PC-3 (cell line): ENCODE measurements at regions not wholly inside any gene's neighbourhood (a gene's known extent, or its start where the extent isn't known, plus 50 kb on each side); places are given as distances from the start of the nearest gene placed in this dataset.
"Not testable (repeated sequence)": the region's sequence is repeated elsewhere in the genome, so short reads cannot be mapped to it uniquely, and the experiment has no call there.

ENCODE experiments used
- EZH2 ChIP-seq: fragments of 300-600 bp; sonication (generic); IDR thresholded peaks from one replicate; pipeline ENCODE4 v1.6.1; 2017; ENCODE audit warnings: antibody characterized with exemption, mild to moderate bottlenecking, low read length; ENCODE audit not compliant: unreplicated experiment
- TF ChIP-seq, protein P1 (sequence below): fragments of 300-600 bp; sonication (generic); conservative IDR thresholded peaks from 2 replicates; pipeline ENCODE4 v1.5.1; 2017; ENCODE audit warnings: antibody characterized with exemption, low read depth, mild to moderate bottlenecking, low read length

DNA sequence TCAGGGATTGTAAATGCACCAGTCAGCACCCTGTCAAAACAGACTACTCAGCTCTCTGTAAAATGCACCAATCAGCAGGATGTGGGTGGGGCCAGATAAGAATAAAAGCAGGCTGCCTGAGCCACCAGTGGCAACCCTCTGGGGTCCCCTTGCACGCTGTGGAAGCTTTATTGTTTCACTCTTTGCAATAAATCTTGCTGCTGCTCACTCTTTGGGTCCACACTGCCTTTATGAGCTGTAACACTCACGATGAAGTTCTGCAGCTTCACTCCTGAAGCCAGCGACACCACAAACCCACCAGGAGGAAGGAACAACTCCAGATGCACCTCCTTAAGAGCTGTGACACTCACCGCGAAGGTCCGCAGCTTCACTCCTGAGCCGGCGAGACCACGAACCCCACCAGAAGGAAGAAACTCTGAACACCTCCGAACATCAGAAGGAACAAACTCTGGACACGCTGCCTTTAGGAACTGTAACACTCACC lies 1578.5 kb downstream of the SI start:
- TF ChIP-seq, protein P1, sequence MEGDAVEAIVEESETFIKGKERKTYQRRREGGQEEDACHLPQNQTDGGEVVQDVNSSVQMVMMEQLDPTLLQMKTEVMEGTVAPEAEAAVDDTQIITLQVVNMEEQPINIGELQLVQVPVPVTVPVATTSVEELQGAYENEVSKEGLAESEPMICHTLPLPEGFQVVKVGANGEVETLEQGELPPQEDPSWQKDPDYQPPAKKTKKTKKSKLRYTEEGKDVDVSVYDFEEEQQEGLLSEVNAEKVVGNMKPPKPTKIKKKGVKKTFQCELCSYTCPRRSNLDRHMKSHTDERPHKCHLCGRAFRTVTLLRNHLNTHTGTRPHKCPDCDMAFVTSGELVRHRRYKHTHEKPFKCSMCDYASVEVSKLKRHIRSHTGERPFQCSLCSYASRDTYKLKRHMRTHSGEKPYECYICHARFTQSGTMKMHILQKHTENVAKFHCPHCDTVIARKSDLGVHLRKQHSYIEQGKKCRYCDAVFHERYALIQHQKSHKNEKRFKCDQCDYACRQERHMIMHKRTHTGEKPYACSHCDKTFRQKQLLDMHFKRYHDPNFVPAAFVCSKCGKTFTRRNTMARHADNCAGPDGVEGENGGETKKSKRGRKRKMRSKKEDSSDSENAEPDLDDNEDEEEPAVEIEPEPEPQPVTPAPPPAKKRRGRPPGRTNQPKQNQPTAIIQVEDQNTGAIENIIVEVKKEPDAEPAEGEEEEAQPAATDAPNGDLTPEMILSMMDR, result not testable (repeated sequence)
- TF ChIP-seq EZH2, result not testable (repeated sequence)
